SHP77 treated with DMSO at 0.1 percent for 48 hours (cell line): ENCODE measurements at regions not wholly inside any gene's neighbourhood (a gene's known extent, or its start where the extent isn't known, plus 50 kb on each side); places are given as distances from the start of the nearest gene placed in this dataset.
"Not testable (repeated sequence)": the region's sequence is repeated elsewhere in the genome, so short reads cannot be mapped to it uniquely, and the experiment has no call there.

Source experiments
- DNase-seq: peaks from one replicate; lab custom pipeline; 2025; lab: John Stamatoyannopoulos, UW

GRCh38 chr21:31609081-31609480, 50.4 kb upstream of the SOD1 start:
- DNase-seq, result no peak

GRCh38 chr21:31607791-31608190, 51.7 kb upstream of the SOD1 start:
- no peak for DNase-seq

- DNase-seq, result no peak
Measured at GRCh38 chr21:31606081-31606874, 53.2 kb upstream of the SOD1 start.

- peak; percentile 23 for DNase-seq
Measured at GRCh38 chr21:31604591-31605190, 54.8 kb upstream of the SOD1 start.

- no peak for DNase-seq
Measured at GRCh38 chr21:31599563-31599962, 59.9 kb upstream of the SOD1 start.

- DNase-seq, result no peak
Measured at GRCh38 chr21:31599013-31599412, 60.5 kb upstream of the SOD1 start.

GRCh38 chr21:31597683-31598082, 61.8 kb upstream of the SOD1 start:
- DNase-seq, result no peak

- no peak for DNase-seq
Measured at GRCh38 chr21:31596055-31596454, 63.4 kb upstream of the SOD1 start.

GRCh38 chr21:31594726-31595125, 64.8 kb upstream of the SOD1 start:
- no peak for DNase-seq

GRCh38 chr21:31594279-31594678, 65.2 kb upstream of the SOD1 start:
- DNase-seq, result no peak

GRCh38 chr21:31592963-31593560, 66.4 kb upstream of the SOD1 start:
- no peak for DNase-seq

GRCh38 chr21:31592516-31592915, 67.0 kb upstream of the SOD1 start:
- DNase-seq, result no peak

- no peak for DNase-seq
Measured at GRCh38 chr21:31589820-31590219, 69.7 kb upstream of the SOD1 start.

- no peak for DNase-seq
Measured at GRCh38 chr21:31586118-31586517, 73.4 kb upstream of the SOD1 start.

GRCh38 chr21:31583937-31584336, 75.6 kb upstream of the SOD1 start:
- DNase-seq, result not testable (repeated sequence)

GRCh38 chr21:31583498-31583897, 76.0 kb upstream of the SOD1 start:
- no peak for DNase-seq

GRCh38 chr21:31580866-31581276, 78.6 kb upstream of the SOD1 start:
- peak; percentile 33 for DNase-seq

- DNase-seq, result no peak
Measured at GRCh38 chr21:31577271-31577670, 82.2 kb upstream of the SOD1 start.

- DNase-seq, result no peak
Measured at GRCh38 chr21:31576428-31576827, 83.1 kb upstream of the SOD1 start.

- DNase-seq, result no peak
Measured at GRCh38 chr21:31573217-31573616, 86.3 kb upstream of the SOD1 start.

- no peak for DNase-seq
Measured at GRCh38 chr21:31571879-31572278, 87.6 kb upstream of the SOD1 start.

- DNase-seq, result no peak
Measured at GRCh38 chr21:31570824-31571566, 88.5 kb upstream of the SOD1 start.

GRCh38 chr21:31566611-31567010, 92.9 kb upstream of the SOD1 start:
- no peak for DNase-seq
